NCI-H1092 (cell line): ENCODE measurements at regions not wholly inside any gene's neighbourhood (a gene's known extent, or its start where the extent isn't known, plus 50 kb on each side); places are given as distances from the start of the nearest gene placed in this dataset.

Source experiments
- DNase-seq: peaks from one replicate; lab custom pipeline; 2025; lab: John Stamatoyannopoulos, UW

- DNase-seq, result no peak
Measured at GRCh38 chr12:127358888-127359287, 908.1 kb upstream of the TMEM132C start.

GRCh38 chr12:127360580-127360979 is 906.4 kb upstream of the TMEM132C start:
- DNase-seq, result no peak

- DNase-seq, result no peak
Measured at GRCh38 chr12:127362121-127362520, 904.8 kb upstream of the TMEM132C start.

- DNase-seq, result no peak
Measured at GRCh38 chr12:127363392-127363791, 903.6 kb upstream of the TMEM132C start.

- no peak for DNase-seq
Measured at GRCh38 chr12:127373559-127373958, 893.4 kb upstream of the TMEM132C start.

GRCh38 chr12:127374447-127374846 is 892.5 kb upstream of the TMEM132C start:
- DNase-seq, result no peak

- peak; percentile 63 for DNase-seq
Measured at GRCh38 chr12:127381043-127381668, 885.8 kb upstream of the TMEM132C start.

- DNase-seq, result no peak
Measured at GRCh38 chr12:127381681-127382080, 885.3 kb upstream of the TMEM132C start.

- no peak for DNase-seq
Measured at GRCh38 chr12:127383281-127383680, 883.7 kb upstream of the TMEM132C start.

GRCh38 chr12:127386723-127387122 is 880.2 kb upstream of the TMEM132C start:
- no peak for DNase-seq

- no peak for DNase-seq
Measured at GRCh38 chr12:127388985-127389384, 878.0 kb upstream of the TMEM132C start.

- DNase-seq, result no peak
Measured at GRCh38 chr12:127389923-127390322, 877.0 kb upstream of the TMEM132C start.

GRCh38 chr12:127393465-127393864 is 873.5 kb upstream of the TMEM132C start:
- no peak for DNase-seq

GRCh38 chr12:127393896-127394295 is 873.1 kb upstream of the TMEM132C start:
- no peak for DNase-seq

- DNase-seq, result no peak
Measured at GRCh38 chr12:127396734-127397133, 870.2 kb upstream of the TMEM132C start.

GRCh38 chr12:127398016-127398710 is 868.8 kb upstream of the TMEM132C start:
- no peak for DNase-seq

- DNase-seq, result no peak
Measured at GRCh38 chr12:127399451-127399850, 867.5 kb upstream of the TMEM132C start.

GRCh38 chr12:127400221-127400620 is 866.7 kb upstream of the TMEM132C start:
- DNase-seq, result no peak

GRCh38 chr12:127401005-127401404 is 866.0 kb upstream of the TMEM132C start:
- DNase-seq, result no peak

GRCh38 chr12:127401536-127401935 is 865.4 kb upstream of the TMEM132C start:
- DNase-seq, result no peak

GRCh38 chr12:127411166-127411915 is 855.6 kb upstream of the TMEM132C start:
- DNase-seq, result no peak

- DNase-seq, result no peak
Measured at GRCh38 chr12:127411981-127412380, 855.0 kb upstream of the TMEM132C start.

- no peak for DNase-seq
Measured at GRCh38 chr12:127412866-127413265, 854.1 kb upstream of the TMEM132C start.
